ENCODE measurements at regions not wholly inside any gene's neighbourhood (a gene's known extent, or its start where the extent isn't known, plus 50 kb on each side); places are given as distances from the start of the nearest gene placed in this dataset.
"Not testable (repeated sequence)": the region's sequence is repeated elsewhere in the genome, so short reads cannot be mapped to it uniquely, and the experiment has no call there.

- DNase-seq: no peak
Observed at GRCh38 chr12:83796531-83796930, 1109.8 kb downstream of the TMTC2 start.

- DNase-seq: no peak
Observed at GRCh38 chr12:83793616-83794015, 1106.9 kb downstream of the TMTC2 start.

GRCh38 chr12:83784298-83784890 is 1097.7 kb downstream of the TMTC2 start:
- no peak for DNase-seq

- no peak for DNase-seq
Observed at GRCh38 chr12:83779526-83779925, 1092.8 kb downstream of the TMTC2 start.

GRCh38 chr12:83769151-83769550 is 1082.4 kb downstream of the TMTC2 start:
- DNase-seq: no peak

GRCh38 chr12:83767723-83768122 is 1081.0 kb downstream of the TMTC2 start:
- DNase-seq: no peak

GRCh38 chr12:83763425-83763824 is 1076.7 kb downstream of the TMTC2 start:
- no peak for DNase-seq

GRCh38 chr12:83759906-83760305 is 1073.2 kb downstream of the TMTC2 start:
- no peak for DNase-seq

GRCh38 chr12:83758888-83759631 is 1072.4 kb downstream of the TMTC2 start:
- no peak for DNase-seq

GRCh38 chr12:83753904-83754303 is 1067.2 kb downstream of the TMTC2 start:
- no peak for DNase-seq

- DNase-seq: no peak
Observed at GRCh38 chr12:83753205-83753604, 1066.5 kb downstream of the TMTC2 start.

- DNase-seq: no peak
Observed at GRCh38 chr12:83739607-83740006, 1052.9 kb downstream of the TMTC2 start.

GRCh38 chr12:83710851-83711250 is 1024.1 kb downstream of the TMTC2 start:
- no peak for DNase-seq

- DNase-seq: no peak
Observed at GRCh38 chr12:83709899-83710298, 1023.2 kb downstream of the TMTC2 start.

GRCh38 chr12:83700838-83701237 is 1014.1 kb downstream of the TMTC2 start:
- no peak for DNase-seq

GRCh38 chr12:83696311-83696710 is 1009.6 kb downstream of the TMTC2 start:
- DNase-seq: not testable (repeated sequence)

GRCh38 chr12:83691730-83692129 is 1005.0 kb downstream of the TMTC2 start:
- no peak for DNase-seq

GRCh38 chr12:83690465-83690864 is 1003.8 kb downstream of the TMTC2 start:
- DNase-seq: no peak

- no peak for DNase-seq
Observed at GRCh38 chr12:83689333-83689732, 1002.6 kb downstream of the TMTC2 start.

- DNase-seq: no peak
Observed at GRCh38 chr12:83676781-83677295, 990.1 kb downstream of the TMTC2 start.

GRCh38 chr12:83666690-83667089 is 980.0 kb downstream of the TMTC2 start:
- DNase-seq: no peak

GRCh38 chr12:83665634-83666218 is 979.0 kb downstream of the TMTC2 start:
- no peak for DNase-seq

- no peak for DNase-seq
Observed at GRCh38 chr12:83664650-83665049, 977.9 kb downstream of the TMTC2 start.

GRCh38 chr12:83660727-83661358 is 974.1 kb downstream of the TMTC2 start:
- DNase-seq: no peak
